K562 (cell line): ENCODE measurements at regions not wholly inside any gene's neighbourhood (a gene's known extent, or its start where the extent isn't known, plus 50 kb on each side); places are given as distances from the start of the nearest gene placed in this dataset.

ENCODE experiments used
- SMARCE1 ChIP-seq: fragments of 450-650 bp; IDR thresholded peaks from 2 replicates; pipeline ENCODE4 v1.7.1; 2016; ENCODE audit warnings: mild to moderate bottlenecking
- TAF1 ChIP-seq: IDR thresholded peaks from 2 replicates; pipeline ENCODE4 v1.6.1; 2011; ENCODE audit warnings: mild to moderate bottlenecking, low read length, moderate library complexity; ENCODE audit not compliant: insufficient read depth, control insufficient read depth, severe bottlenecking; ENCODE audit errors: extremely low read depth
- TF ChIP-seq, protein P1 (sequence below): fragments of 250-450 bp; sonication (Bioruptor Pico); IDR thresholded peaks from 2 replicates; pipeline ENCODE4 v1.5.0; 2021; ENCODE audit warnings: mild to moderate bottlenecking, moderate library complexity
- TF ChIP-seq, protein P2 (sequence below): fragments of 450-650 bp; formaldehyde crosslinking; IDR thresholded peaks from 2 replicates; pipeline ENCODE4 v1.4.0; 2022; ENCODE audit warnings: mild to moderate bottlenecking, moderate library complexity
- TF ChIP-seq, protein P3 (sequence below): fragments of 250-450 bp; sonication (Bioruptor Pico); IDR thresholded peaks from 2 replicates; pipeline ENCODE4 v1.4.0; 2020; ENCODE audit warnings: mild to moderate bottlenecking, moderate library complexity

DNA sequence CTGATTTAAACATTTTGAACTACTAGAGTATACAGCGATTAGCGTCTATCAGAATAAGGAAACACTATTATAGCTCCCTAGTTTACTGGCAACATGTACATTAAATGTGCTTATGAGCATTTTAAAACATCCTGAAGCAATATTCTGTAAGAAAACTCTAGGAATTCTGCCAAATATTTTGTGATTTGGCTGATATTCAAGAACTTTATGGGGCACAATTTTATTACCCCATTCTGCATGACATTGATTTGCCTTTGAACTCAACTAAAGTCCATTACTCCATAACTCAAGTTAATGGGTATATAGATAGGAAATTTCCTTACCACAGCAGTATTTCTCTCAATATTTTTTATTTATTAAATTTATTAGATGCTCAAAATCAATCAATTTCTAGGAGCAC is 369.9 kb upstream of the KCND2 start (continued):
- TF ChIP-seq, protein P1, sequence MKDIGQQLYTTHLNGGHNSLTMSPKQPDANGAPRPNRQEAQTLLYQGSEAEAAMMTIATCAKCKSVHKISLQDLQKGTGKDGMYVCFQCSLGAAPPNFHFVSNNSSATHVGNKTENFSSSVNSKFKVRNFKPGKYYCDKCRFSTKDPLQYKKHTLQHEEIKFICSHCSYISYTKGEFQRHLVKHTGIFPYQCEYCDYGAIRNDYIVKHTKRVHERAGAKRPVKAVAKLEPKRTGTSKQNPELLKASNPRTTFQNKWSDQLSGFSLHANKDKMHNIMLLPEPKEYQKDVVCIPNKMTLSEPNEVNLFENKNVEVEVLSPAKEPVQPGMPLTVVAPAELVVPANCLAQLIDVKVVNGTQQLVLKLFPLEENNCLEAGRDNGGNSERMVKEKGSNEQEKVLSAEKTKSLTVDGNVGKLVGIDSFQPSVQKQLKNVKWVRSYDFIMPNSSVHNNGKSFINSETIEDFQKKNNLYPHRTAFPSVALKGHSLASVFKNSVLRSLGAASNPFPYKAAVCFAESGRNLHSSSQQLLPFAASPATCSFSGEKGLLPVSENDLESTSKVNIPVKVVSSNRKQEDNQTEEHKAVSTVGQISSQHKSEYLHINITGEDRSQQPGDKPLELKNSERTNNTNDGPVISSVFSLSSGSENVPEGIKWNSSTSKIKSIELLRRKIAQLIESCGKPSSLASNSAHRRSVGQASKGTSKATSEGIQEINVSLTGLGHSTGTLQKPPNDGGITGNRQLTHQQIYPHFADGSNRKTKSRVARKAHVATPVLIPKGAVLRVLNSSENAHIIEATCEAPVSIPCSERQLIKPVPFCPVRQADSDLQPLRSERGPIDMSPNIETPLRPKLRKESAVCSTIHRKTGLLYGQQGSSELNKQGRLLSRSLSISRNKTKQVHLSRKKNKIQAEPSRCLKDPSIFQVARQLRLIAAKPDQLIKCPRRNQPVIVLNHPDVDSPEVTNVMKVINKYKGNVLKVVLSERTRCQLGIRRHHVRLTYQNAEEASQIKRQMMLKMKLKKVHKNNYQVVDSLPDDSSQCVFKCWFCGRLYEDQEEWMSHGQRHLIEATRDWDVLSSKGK: no peak
- no peak for TF ChIP-seq SMARCE1
- TF ChIP-seq TAF1: no peak
- TF ChIP-seq, protein P2, sequence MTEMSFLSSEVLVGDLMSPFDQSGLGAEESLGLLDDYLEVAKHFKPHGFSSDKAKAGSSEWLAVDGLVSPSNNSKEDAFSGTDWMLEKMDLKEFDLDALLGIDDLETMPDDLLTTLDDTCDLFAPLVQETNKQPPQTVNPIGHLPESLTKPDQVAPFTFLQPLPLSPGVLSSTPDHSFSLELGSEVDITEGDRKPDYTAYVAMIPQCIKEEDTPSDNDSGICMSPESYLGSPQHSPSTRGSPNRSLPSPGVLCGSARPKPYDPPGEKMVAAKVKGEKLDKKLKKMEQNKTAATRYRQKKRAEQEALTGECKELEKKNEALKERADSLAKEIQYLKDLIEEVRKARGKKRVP (CRISPR knock-in tag): no peak
- TF ChIP-seq, protein P3, sequence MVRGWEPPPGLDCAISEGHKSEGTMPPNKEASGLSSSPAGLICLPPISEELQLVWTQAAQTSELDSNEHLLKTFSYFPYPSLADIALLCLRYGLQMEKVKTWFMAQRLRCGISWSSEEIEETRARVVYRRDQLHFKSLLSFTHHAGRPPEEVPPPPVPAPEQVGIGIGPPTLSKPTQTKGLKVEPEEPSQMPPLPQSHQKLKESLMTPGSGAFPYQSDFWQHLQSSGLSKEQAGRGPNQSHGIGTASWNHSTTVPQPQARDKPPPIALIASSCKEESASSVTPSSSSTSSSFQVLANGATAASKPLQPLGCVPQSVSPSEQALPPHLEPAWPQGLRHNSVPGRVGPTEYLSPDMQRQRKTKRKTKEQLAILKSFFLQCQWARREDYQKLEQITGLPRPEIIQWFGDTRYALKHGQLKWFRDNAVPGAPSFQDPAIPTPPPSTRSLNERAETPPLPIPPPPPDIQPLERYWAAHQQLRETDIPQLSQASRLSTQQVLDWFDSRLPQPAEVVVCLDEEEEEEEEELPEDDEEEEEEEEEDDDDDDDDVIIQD: no peak
